ENCODE measurements at regions not wholly inside any gene's neighbourhood (a gene's known extent, or its start where the extent isn't known, plus 50 kb on each side); places are given as distances from the start of the nearest gene placed in this dataset.

DNA sequence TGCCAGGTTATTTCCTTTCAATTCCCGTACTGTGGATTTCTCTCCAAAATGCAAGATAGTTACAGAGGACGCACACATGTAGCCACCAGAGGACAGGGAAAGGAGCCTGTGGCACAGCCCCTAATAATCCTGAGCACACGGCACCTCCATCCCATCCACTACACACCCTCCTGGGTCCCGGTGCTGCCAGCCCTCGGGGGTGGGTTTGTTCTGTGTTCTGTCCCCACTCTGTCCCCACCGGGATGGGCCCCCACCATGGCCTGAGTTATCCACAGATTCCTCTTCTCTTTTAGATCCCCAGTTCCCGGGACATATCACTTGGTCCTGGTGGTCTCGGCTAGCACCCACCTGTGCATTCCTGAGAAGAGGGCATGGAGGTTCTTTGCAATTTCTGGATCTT lies 196.9 kb upstream of the PPP2R2D start:
- DNase-seq (ENCODE audit: low read depth in 2 of 2) = no peak

GRCh38 chr10:131706476-131706875 lies 194.3 kb upstream of the PPP2R2D start:
- DNase-seq (ENCODE audit: low read depth in 2 of 2) = no peak

DNA sequence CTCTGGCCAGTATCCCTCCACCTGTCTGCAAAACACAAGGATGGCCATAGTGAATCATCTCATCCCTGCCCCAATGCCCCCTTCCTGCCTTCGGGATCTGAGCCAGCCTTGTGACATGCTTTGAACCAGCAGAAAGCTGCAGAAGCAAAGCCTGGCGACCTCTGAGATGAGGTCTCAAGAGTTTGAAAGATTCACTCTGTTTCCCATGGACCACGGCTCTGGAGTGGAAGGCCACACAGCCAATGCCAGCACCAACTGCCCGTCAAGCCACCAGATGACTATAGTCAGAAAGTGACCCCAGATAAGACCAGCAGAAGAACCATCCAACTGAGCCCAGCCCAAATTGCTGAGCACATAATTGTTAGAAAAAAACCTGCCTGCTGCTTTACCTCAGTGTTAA lies 193.9 kb upstream of the PPP2R2D start:
- no peak for DNase-seq (ENCODE audit: low read depth in 2 of 2)

DNA sequence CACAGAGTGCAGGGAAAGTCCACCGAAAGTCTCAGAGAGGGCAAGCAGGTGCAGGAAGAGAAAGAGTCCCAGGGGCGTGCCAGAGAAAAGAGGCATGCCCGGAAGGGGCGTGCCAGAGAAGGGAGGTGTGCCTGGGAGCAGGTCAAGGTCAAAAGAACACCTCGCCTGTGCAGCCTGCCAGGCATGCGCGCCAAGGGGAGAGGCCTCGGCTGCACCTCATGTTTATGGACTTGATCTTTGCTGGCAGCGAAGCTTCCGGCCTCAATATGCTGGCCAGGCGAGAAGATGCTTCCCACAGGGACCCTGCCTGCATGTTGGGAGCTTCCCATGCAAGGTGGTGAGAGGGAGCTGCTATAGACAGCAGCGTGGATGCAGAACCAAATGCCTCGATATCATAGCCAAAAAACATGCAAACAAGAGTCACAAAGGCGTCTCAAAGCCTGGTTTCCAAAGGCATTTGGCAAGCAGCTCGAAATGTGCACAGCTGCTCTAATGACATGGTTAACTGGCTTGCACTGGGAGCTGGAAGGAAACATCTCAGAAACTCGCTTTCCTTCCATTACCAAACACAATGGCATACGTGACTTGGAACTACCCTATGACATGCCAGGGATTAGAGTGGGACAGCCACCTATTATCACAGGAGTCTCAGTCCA lies 192.5 kb upstream of the PPP2R2D start:
- DNase-seq (ENCODE audit: low read depth in 2 of 2) = no peak

DNA sequence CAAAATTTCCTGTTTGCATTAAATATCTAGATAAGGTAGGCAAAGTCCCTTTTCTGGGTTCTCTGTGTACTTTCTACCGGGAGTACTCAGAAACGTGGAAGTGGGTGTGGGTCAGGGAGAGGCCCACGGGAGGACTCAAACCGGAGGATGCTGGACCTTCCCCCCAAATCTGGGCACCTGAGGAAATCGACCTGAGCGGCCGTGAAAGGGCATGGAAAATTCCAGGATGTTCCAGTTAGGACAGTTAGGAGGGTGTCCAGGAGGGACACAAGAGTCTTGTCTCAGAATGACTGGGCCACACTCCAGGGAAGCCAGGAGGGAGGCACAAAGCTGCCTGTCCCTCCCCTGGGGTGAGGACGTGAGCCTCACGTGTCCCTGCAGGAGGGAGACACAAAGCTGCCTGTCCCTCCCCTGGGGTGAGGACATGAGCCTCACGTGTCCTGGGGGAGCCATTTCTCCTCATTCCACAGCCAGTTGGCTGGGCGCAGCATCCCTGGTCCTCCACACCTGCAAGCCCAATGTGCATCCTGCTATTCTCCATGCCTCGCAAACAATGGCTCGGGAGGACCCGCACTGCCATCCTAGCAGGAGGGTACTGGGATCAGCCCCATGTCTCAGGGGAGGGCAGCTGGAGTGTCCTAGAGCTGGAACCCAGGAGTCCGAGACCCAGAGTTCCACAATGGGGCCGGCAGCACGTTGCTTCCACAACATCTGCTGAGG lies 190.5 kb upstream of the PPP2R2D start:
- no peak for DNase-seq (ENCODE audit: low read depth in 2 of 2)

DNA sequence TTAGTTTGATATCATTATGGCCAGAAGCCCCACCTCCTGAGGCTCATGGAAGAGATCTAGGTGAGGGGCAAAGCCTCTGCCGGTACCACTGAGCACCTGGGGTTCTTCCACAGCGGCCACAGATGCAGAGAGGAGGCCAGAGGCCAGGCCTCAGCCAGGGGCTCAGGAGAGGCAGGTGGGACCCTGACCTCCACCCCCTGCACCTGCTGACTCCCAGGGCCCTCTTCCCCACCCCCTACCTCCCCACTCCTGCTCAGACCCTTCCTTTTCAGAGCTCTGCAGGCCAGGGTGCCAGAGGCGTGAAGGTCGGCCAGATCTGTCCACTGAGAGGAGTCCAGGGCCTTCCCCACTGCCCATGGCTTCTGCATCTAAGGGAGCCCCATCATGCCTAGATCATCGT lies 178.7 kb upstream of the PPP2R2D start:
- DNase-seq (ENCODE audit: low read depth in 2 of 2) = no peak

DNA sequence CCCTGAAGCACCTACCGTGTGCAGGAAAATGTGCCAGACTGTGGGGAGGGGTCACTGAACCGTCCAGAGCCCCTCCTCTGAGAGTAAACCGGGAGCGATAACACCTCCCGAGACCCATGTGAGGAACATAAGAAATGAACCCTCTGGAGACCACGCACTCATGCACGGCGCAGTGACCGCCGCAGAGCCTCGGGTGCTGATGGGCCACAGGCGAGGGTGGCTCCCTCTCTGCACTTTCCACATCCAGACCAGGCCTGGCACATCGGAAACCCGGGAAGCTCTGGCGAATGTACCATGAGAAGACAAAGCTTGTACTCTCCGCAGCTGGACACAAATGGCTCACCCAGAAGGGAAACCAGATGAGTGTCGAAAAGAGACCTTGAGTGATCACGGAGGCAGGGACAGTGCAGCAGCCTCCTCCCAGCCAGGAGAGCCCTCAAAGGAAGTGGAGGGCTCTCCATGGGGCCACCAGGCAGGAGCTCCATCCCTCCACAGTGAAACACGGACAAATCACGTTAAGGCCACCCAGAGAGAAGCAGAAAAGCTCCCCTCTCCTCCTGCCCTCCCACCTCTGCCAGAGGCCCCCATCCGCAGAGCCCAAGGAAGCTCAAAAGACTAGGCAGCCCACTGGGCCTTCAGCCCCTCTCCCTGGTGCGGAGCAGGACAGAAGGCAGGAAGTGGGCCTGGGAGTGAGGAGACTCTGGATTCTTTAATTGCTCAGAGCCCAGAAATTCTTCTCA lies 178.1 kb upstream of the PPP2R2D start:
- no peak for DNase-seq (ENCODE audit: low read depth in 2 of 2)

DNA sequence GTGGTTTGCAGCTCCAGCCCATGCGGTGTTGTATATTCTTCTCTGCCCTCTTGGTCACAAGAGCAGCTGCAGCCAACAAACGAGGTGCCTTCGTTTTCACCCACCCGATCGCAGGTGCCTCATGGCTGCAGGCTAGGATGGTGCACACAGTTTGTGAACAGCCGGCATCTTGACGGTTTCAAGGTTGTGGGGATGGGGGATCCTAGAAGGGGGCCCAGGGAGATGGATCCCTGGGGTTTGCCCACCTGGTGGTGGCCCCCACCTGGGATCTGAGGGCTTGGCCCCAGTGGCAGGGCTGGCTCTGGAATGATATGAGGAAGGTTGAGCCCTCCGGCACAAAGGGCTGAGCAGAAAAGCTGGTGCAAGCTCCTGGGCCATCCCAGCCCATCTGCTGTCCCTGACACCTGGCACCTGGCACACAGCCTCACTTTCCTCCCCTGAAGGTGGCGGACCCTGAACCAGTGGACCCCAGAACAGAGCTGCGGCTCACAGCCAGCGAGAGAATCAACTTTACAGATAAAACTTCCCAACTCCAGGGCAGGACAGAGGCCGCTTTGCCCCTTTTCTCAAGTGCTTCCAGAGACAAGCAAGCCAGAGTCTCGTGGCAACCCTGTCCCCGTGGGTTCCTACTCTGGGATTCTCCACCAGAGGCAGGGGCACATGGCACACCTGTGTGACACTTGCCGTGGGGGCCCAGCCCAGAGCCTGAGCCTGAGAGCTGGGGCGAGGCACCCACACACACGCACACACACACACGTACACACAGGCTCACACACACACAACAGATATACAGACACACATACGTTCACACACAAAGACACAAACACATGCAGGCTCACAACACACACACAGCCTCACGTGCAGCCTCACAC lies 177.3 kb upstream of the PPP2R2D start:
- DNase-seq (ENCODE audit: low read depth in 2 of 2) = no peak

DNA sequence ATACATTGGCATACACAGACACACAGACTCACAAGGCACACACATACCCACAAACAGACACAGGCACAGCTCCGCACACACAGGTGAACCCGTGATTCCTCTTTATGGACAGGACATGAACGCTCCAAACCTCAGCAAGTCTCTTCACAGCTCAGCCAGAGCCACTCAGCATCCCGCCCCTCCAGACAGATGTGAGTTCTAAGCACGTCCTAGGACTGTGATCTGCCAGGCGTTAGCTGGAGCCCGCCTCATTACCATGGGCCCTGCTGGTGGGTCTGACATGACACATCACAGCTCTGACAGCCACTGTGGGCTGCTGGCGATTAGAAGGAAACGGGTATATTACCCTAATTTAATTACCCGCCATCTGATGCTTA lies 176.7 kb upstream of the PPP2R2D start:
- DNase-seq (ENCODE audit: low read depth in 2 of 2) = no peak

- no peak for DNase-seq (ENCODE audit: low read depth in 2 of 2)
These were observed 175.8 kb upstream of the PPP2R2D start for GRCh38 chr10:131724891-131725580.

DNA sequence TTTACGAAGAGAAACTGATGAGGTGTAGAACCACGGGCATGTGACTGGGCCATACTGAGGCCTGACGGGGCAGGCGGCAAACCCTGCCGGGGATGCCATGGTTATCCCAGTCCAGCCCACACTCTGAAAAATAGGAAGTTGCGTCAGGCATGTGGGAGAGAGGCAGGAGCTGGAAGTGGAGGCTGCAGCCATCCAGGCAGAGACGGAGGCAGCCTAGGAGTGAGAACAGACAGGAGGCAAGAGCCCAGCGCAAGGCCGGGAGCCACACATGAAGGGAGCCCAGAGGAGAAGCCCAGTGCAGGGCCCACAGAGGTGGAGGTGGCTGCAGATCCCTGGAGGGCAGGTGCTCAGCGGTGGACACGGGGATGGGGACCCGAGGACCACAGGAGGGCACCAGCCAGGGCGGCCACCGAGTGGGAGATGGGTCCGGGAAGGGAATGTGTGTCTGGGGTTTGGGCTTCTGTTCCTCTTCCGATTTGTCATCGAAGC lies 175.2 kb upstream of the PPP2R2D start:
- DNase-seq (ENCODE audit: low read depth in 2 of 2) = no peak

- DNase-seq (ENCODE audit: low read depth in 2 of 2) = no peak
These were observed 174.5 kb upstream of the PPP2R2D start for GRCh38 chr10:131726076-131726880.

GRCh38 chr10:131726967-131727366 lies 173.8 kb upstream of the PPP2R2D start:
- DNase-seq (ENCODE audit: low read depth in 2 of 2) = no peak

- no peak for DNase-seq (ENCODE audit: low read depth in 2 of 2)
These were observed 173.2 kb upstream of the PPP2R2D start for GRCh38 chr10:131727560-131727959.

- DNase-seq (ENCODE audit: low read depth in 2 of 2) = no peak
These were observed 172.3 kb upstream of the PPP2R2D start for GRCh38 chr10:131728286-131729228.

- no peak for DNase-seq (ENCODE audit: low read depth in 2 of 2)
These were observed 171.4 kb upstream of the PPP2R2D start for GRCh38 chr10:131729361-131729760.

DNA sequence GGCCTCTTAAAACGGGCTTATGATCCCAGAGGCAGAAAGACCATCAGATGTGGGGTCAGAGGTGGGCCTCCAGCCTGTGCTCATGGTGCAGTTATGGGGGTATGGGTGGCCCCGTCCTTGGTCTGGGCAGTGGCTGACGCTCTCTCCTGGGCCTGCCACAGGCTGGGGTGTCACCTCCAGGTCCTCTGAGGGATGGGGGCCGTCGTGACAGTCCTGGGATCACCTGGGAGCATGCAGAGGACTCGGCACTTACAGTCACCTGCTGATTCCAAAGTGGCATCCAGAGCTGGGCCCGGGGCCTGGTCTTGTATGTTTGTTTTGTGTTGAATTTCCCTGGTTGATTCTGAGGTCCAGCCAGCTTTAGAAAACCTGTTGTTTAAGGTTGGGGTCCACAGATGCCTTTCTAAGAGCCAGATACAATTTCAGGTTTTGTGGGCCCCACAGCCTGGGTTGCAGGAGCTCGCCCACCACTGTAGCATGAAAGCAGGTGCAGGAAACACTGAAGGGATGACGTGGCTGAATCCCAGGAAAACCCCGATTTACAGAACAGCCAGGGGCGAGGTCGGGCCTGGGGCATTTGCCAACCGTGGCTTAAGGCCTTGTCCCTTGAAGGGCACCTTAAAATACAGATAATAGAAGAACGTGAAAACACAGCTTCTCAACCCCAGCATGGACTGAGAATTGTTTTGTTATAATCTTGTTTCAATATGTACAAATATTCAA lies 170.7 kb upstream of the PPP2R2D start:
- no peak for DNase-seq (ENCODE audit: low read depth in 2 of 2)

DNA sequence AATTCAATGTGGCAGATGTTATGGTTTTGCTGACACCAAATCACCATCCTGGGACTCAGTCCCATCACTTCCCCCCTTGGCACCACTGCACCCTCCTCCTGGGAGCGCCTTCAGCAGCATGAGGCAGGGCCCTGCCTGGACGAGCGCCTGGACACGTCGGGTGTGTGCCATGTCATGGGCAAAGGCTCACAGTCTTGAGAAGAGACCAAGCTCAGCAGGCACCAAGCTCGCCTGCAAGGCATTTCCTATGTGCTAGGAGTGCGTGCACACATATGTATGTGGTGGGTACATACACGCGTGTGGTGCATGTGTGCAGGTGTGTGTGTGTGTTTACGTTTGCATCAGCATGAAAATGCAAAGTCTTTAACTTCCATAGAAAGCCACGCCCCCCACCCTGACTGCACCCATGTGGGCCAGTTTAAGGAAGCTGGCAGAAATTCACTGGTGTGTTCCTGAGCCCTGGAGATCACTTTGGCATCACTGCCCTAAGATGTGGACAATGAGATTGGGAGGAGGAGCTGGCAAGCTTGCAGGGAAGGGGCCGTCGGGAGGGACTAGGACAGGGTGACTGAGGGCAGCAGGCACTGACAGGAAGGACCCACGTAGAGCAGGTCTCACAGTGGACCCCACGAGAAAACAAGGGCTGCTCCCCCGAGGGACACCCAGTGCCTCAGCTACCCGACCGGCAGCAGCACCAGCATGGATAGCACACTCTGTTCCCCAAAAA lies 169.9 kb upstream of the PPP2R2D start:
- DNase-seq (ENCODE audit: low read depth in 2 of 2) = no peak
